ENCODE measurements at regions not wholly inside any gene's neighbourhood (a gene's known extent, or its start where the extent isn't known, plus 50 kb on each side); places are given as distances from the start of the nearest gene placed in this dataset.

GRCh38 chr3:70392227-70392626 lies 79.8 kb upstream of the MDFIC2 start:
- no peak overlapping the region for H3K27ac Mint-ChIP-seq
- ATAC-seq: no peak
- no peaks in the 10 kb centered on the region for H3K36me3 Mint-ChIP-seq
- no peak for DNase-seq (ENCODE audit: low spot score in 2 of 2)
- H3K9me3 Mint-ChIP-seq: peaks cover 0 to 3% of the 10 kb centered on the region in 2 donors

GRCh38 chr3:70387889-70388288 lies 75.5 kb upstream of the MDFIC2 start:
- no peaks in the 10 kb centered on the region for H3K36me3 Mint-ChIP-seq
- peaks cover 0 to 3% of the 10 kb centered on the region in 2 donors for H3K9me3 Mint-ChIP-seq
- no peak for ATAC-seq
- DNase-seq (ENCODE audit: low spot score in 2 of 2): no peak
- no peak overlapping the region for H3K27ac Mint-ChIP-seq

GRCh38 chr3:70386846-70387245 lies 74.4 kb upstream of the MDFIC2 start:
- no peak for ATAC-seq
- peaks cover 0 to 3% of the 10 kb centered on the region in 2 donors for H3K9me3 Mint-ChIP-seq
- no peak for DNase-seq (ENCODE audit: low spot score in 2 of 2)
- H3K27ac Mint-ChIP-seq: no peak overlapping the region
- no peaks in the 10 kb centered on the region for H3K36me3 Mint-ChIP-seq

- no peak overlapping the region for H3K27ac Mint-ChIP-seq
- peaks cover 0 to 3% of the 10 kb centered on the region in 2 donors for H3K9me3 Mint-ChIP-seq
- DNase-seq (ENCODE audit: low spot score in 2 of 2): no peak
- H3K36me3 Mint-ChIP-seq: no peaks in the 10 kb centered on the region
- no peak for ATAC-seq
Observed at GRCh38 chr3:70386043-70386442, 73.6 kb upstream of the MDFIC2 start.

- no peak for ATAC-seq
- H3K27ac Mint-ChIP-seq: no peak overlapping the region
- H3K9me3 Mint-ChIP-seq: no peaks in the 10 kb centered on the region
- DNase-seq (ENCODE audit: low spot score in 2 of 2): no peak
- no peaks in the 10 kb centered on the region for H3K36me3 Mint-ChIP-seq
Observed at GRCh38 chr3:70383360-70383831, 71.0 kb upstream of the MDFIC2 start.

GRCh38 chr3:70374179-70374578 lies 61.7 kb upstream of the MDFIC2 start:
- peaks cover 4 to 12% of the 10 kb centered on the region in 2 donors for H3K9me3 Mint-ChIP-seq
- H3K27ac Mint-ChIP-seq: no peak overlapping the region
- ATAC-seq: no peak
- H3K36me3 Mint-ChIP-seq: peaks cover 5 to 7% of the 10 kb centered on the region in 2 donors
- DNase-seq (ENCODE audit: low spot score in 2 of 2): no peak
